Epithelial cell of esophagus (primary cell): ENCODE measurements at regions not wholly inside any gene's neighbourhood (a gene's known extent, or its start where the extent isn't known, plus 50 kb on each side); places are given as distances from the start of the nearest gene placed in this dataset.

Experiments used
- DNase-seq: peaks from one replicate; pipeline ENCODE4 v3.0.0; 2010; ENCODE audit warnings: low read depth
- H3K4me3 ChIP-seq: 2 replicates; pipeline ENCODE4 v1.5.1; 2011; ENCODE audit warnings: mild to moderate bottlenecking, low read length, control low read depth
- TF ChIP-seq, protein P1 (sequence below): IDR thresholded peaks from 2 replicates; pipeline ENCODE4 v1.5.1; 2011; ENCODE audit warnings: low read depth, mild to moderate bottlenecking, low read length, control low read depth, inconsistent platforms; ENCODE audit not compliant: insufficient read depth; ENCODE audit errors: missing control alignments

GRCh38 chr7:110356438-110356837, 734.5 kb upstream of the LRRN3 start:
- H3K4me3 ChIP-seq: no peak overlapping the region
- TF ChIP-seq, protein P1, sequence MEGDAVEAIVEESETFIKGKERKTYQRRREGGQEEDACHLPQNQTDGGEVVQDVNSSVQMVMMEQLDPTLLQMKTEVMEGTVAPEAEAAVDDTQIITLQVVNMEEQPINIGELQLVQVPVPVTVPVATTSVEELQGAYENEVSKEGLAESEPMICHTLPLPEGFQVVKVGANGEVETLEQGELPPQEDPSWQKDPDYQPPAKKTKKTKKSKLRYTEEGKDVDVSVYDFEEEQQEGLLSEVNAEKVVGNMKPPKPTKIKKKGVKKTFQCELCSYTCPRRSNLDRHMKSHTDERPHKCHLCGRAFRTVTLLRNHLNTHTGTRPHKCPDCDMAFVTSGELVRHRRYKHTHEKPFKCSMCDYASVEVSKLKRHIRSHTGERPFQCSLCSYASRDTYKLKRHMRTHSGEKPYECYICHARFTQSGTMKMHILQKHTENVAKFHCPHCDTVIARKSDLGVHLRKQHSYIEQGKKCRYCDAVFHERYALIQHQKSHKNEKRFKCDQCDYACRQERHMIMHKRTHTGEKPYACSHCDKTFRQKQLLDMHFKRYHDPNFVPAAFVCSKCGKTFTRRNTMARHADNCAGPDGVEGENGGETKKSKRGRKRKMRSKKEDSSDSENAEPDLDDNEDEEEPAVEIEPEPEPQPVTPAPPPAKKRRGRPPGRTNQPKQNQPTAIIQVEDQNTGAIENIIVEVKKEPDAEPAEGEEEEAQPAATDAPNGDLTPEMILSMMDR: no peak
- DNase-seq: no peak

DNA sequence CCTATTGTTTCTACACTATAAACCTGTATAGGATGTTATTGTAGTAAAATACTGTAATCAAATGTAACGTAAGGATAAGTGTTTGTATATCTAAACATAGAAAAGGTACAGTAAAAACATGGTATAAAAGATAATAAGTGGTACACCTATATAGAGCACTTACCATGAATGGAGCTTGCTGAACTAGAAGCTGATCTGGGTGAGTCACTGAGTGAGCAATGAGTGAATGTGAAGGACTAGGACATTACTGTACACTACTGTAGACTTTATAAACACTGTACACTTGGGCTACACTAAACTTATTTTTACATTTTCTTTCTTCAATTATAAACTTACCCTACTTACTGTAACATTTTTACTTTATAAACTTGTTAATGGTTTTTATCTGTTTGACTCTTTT, 732.9 kb upstream of the LRRN3 start:
- TF ChIP-seq, protein P1: no peak
- H3K4me3 ChIP-seq: no peak overlapping the region
- peak; percentile 82 for DNase-seq

DNA sequence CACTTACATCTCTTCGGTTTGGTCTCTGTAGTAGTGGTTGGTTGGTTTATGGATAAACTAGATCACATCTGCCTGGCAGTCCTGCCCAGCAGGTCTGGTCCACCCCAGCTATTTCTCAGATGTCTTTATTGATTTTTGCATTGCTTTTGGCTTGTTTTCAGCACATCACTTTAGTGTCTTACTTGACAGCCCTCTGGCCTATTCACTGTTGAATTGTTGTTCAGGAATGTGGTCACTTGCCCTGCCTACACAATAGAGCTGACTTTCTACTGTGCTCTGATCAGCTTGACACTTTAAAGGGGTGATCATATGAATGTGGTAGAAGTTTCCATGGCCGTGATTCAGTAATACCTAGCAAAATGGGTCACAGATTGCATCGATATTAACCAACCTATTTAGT, 719.2 kb upstream of the LRRN3 start:
- no peak for DNase-seq
- no peak overlapping the region for H3K4me3 ChIP-seq
- TF ChIP-seq, protein P1: no peak

DNA sequence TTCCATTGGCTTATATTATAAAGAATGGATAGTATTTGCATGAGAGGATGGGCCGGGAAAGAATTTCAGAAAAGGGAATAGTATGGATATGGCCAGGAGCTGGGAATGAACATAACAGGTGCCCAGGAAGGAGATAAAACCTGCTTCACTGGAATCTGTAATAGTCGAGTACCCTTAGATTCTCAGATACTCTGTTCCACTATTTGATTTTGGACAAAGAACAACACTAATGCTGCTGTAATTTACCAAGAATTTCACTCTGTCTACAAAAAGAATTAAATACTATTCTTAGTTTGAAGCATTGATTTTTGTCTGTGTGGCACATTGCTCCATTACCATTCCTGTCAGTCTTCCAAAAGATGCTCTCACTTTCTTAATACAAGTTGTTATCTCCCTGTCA, 718.2 kb upstream of the LRRN3 start:
- H3K4me3 ChIP-seq: no peak overlapping the region
- no peak for DNase-seq
- TF ChIP-seq, protein P1: no peak

DNA sequence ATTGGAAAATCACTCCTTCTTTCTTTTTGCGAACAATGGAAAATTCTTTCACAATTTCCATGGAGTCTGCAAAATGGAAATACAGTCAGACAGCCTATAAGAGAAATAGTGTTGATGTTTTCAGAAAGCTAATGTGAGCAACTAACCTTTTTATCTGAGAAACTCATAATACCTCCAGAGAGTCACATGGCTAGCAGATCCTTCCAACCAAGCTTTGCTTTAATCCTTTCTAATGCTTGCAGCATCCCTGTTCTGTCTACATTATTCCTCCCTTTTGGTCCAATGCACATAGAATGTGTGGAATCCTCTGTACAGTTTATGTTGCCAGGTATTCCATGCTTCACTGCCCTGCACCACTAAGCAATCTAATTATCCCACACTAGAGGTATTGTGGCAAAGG, 717.5 kb upstream of the LRRN3 start:
- DNase-seq: no peak
- TF ChIP-seq, protein P1: no peak
- H3K4me3 ChIP-seq: no peak overlapping the region

- TF ChIP-seq, protein P1: no peak
- DNase-seq: no peak
- H3K4me3 ChIP-seq: no peak overlapping the region
These were observed 717.1 kb upstream of the LRRN3 start for GRCh38 chr7:110373859-110374258.

DNA sequence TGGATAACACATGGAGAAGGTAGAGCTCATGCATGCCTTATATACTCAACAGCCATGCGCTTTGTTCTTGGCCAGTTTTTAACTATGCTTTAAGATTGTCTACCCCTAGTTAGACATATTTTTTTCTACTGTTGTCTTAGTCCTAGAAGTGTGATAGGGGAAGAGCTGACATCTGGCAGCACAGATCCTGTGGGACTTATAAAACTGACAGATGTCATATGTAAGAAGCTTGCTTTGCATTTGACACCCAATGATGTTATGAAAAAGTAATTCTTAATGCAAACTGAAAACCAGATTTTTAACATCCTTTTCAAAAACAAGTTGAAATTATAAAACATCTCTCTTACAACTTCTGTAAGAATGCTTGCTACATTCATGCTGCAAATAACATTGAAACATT, 715.9 kb upstream of the LRRN3 start:
- DNase-seq: no peak
- TF ChIP-seq, protein P1: no peak
- no peak overlapping the region for H3K4me3 ChIP-seq
